Astrocyte (in vitro differentiated cells and primary cell): ENCODE measurements at regions not wholly inside any gene's neighbourhood (a gene's known extent, or its start where the extent isn't known, plus 50 kb on each side); places are given as distances from the start of the nearest gene placed in this dataset.

Source experiments
- DNase-seq: peaks from one replicate; pipeline ENCODE4 v3.0.0-alpha.2; 2010; ENCODE audit warnings: low read depth
- FAIRE-seq: peaks from 2 replicates; lab custom pipeline; 2011; peaks lifted over from hg19 to GRCh38; lab: Jason Lieb, UNC
- H2AFZ ChIP-seq: 2 replicates; pipeline ENCODE4 v1.6.0; 2012; ENCODE audit warnings: low read depth, low read length, inconsistent platforms
- H3K27ac ChIP-seq: 2 replicates; pipeline ENCODE4 v1.5.1; 2011; ENCODE audit warnings: low read depth, low read length, inconsistent platforms
- H3K27me3 ChIP-seq: 2 replicates; pipeline ENCODE4 v1.6.0; 2011; ENCODE audit warnings: low read length, inconsistent platforms; ENCODE audit not compliant: insufficient read depth
- H3K36me3 ChIP-seq: 2 replicates; pipeline ENCODE4 v1.5.1; 2011; ENCODE audit warnings: low read length, inconsistent platforms; ENCODE audit not compliant: insufficient read depth
- H3K4me1 ChIP-seq: 2 replicates; pipeline ENCODE4 v1.5.1; 2011; ENCODE audit warnings: low read length, inconsistent platforms; ENCODE audit not compliant: insufficient read depth
- H3K4me2 ChIP-seq: 2 replicates; pipeline ENCODE4 v1.6.0; 2012; ENCODE audit warnings: low read length, inconsistent platforms
- H3K4me3 ChIP-seq: 2 replicates; pipeline ENCODE4 v1.5.1; 2011; ENCODE audit warnings: low read depth, mild to moderate bottlenecking, low read length, inconsistent platforms; ENCODE audit not compliant: insufficient read depth
- H3K79me2 ChIP-seq: 2 replicates; pipeline ENCODE4 v1.6.0; 2012; ENCODE audit warnings: mild to moderate bottlenecking, low read length, inconsistent platforms; ENCODE audit not compliant: insufficient read depth
- H3K9ac ChIP-seq: 2 replicates; pipeline ENCODE4 v1.6.0; 2012; ENCODE audit warnings: mild to moderate bottlenecking, low read length, inconsistent platforms
- H3K9me3 ChIP-seq: 2 replicates; pipeline ENCODE4 v1.5.1; 2012; ENCODE audit warnings: low read depth, mild to moderate bottlenecking, low read length, inconsistent platforms; ENCODE audit not compliant: insufficient read depth
- H4K20me1 ChIP-seq: 2 replicates; pipeline ENCODE4 v1.6.0; 2012; ENCODE audit warnings: low read length, inconsistent platforms; ENCODE audit not compliant: insufficient read depth
- H3K27ac Mint-ChIP-seq: one replicate; pipeline ENCODE4 v1.8.0; 2021; ENCODE audit warnings: mild to moderate bottlenecking, mixed read lengths; ENCODE audit not compliant: unreplicated experiment
- H3K27me3 Mint-ChIP-seq: one replicate; pipeline ENCODE4 v1.8.0; 2021; ENCODE audit warnings: low read depth, mixed read lengths; ENCODE audit not compliant: unreplicated experiment
- H3K36me3 Mint-ChIP-seq: one replicate; pipeline ENCODE4 v1.8.0; 2021; ENCODE audit warnings: low read depth, mixed read lengths; ENCODE audit not compliant: unreplicated experiment
- H3K4me1 Mint-ChIP-seq: one replicate; pipeline ENCODE4 v1.8.0; 2021; ENCODE audit warnings: low read depth, mixed read lengths; ENCODE audit not compliant: unreplicated experiment
- H3K4me3 Mint-ChIP-seq: one replicate; pipeline ENCODE4 v1.8.0; 2021; ENCODE audit warnings: mild to moderate bottlenecking, moderate library complexity, mixed read lengths; ENCODE audit not compliant: unreplicated experiment
- H3K9me3 Mint-ChIP-seq: one replicate; pipeline ENCODE4 v1.8.0; 2021; ENCODE audit warnings: mild to moderate bottlenecking, mixed read lengths; ENCODE audit not compliant: unreplicated experiment
- EZH2 ChIP-seq: IDR thresholded peaks from 2 replicates; pipeline ENCODE4 v1.6.1; 2012; ENCODE audit warnings: mild to moderate bottlenecking, low read length, inconsistent platforms; ENCODE audit not compliant: insufficient read depth
- TF ChIP-seq, protein P1 (sequence below): IDR thresholded peaks from 2 replicates; pipeline ENCODE4 v1.5.1; 2011; ENCODE audit warnings: low read depth, mild to moderate bottlenecking, inconsistent platforms, low read length, moderate library complexity; ENCODE audit not compliant: insufficient read depth

DNA sequence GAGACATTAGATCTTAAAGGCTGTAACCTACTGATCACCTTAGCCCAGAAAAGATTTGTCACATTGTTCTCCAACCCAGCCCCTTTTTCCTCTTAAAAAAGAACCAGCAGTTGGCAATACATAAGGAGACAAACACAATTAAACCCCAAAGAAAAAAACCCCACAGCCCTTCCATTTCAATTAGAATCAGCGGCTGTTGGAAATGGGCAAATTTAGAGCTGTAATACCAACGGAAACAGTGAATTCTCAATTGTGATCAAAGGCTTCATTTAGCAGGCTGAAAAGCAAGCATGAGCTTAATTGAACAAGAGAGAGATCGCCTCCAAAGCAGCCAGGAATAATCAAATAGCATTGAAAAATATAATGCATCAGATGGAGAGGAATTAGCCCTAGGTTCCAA is 153.6 kb downstream of the FAM114A2 start:
- DNase-seq (no peak), FAIRE-seq (no peak)
- H3K79me2 ChIP-seq: no peaks in the 10 kb centered on the region
- H4K20me1 ChIP-seq: no peaks in the 10 kb centered on the region
- no peak overlapping the region for H3K4me2 ChIP-seq
- H3K9me3 ChIP-seq: no peaks in the 10 kb centered on the region
- Mint-ChIP-seq H3K27me3 (peaks cover 2% of the 10 kb centered on the region), H3K9me3 (no peaks in the 10 kb centered on the region), H3K36me3 (no peaks in the 10 kb centered on the region), H3K4me1 (peaks cover 8% of the 10 kb centered on the region), H3K27ac (no peak overlapping the region), H3K4me3 (no peak overlapping the region)
- H3K9ac ChIP-seq: no peak overlapping the region
- no peaks in the 10 kb centered on the region for H3K4me1 ChIP-seq
- peaks cover 4% of the 10 kb centered on the region for H3K27me3 ChIP-seq
- TF ChIP-seq, protein P1, sequence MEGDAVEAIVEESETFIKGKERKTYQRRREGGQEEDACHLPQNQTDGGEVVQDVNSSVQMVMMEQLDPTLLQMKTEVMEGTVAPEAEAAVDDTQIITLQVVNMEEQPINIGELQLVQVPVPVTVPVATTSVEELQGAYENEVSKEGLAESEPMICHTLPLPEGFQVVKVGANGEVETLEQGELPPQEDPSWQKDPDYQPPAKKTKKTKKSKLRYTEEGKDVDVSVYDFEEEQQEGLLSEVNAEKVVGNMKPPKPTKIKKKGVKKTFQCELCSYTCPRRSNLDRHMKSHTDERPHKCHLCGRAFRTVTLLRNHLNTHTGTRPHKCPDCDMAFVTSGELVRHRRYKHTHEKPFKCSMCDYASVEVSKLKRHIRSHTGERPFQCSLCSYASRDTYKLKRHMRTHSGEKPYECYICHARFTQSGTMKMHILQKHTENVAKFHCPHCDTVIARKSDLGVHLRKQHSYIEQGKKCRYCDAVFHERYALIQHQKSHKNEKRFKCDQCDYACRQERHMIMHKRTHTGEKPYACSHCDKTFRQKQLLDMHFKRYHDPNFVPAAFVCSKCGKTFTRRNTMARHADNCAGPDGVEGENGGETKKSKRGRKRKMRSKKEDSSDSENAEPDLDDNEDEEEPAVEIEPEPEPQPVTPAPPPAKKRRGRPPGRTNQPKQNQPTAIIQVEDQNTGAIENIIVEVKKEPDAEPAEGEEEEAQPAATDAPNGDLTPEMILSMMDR: no peak
- TF ChIP-seq EZH2: no peak
- H3K36me3 ChIP-seq: no peaks in the 10 kb centered on the region
- no peak overlapping the region for H2AFZ ChIP-seq
- H3K4me3 ChIP-seq: no peak overlapping the region
- no peak overlapping the region for H3K27ac ChIP-seq

DNA sequence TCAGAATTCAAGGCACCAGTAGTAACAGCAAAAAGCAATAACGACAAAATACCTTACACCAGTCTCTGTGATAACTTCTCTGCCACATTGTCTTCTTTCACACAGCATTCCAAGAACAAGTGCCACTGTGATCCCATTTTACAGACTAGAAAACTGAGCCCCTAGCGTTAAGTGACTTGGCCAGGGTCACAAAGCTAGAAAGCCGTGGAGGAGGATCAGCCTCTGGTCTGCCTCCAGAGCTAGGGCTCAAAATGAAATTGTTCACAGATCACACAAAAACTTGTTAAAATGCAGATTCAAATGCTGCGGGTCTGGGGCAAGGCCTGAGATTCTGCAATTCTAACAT is 154.1 kb downstream of the FAM114A2 start:
- Histone ChIP-seq H4K20me1 (no peaks in the 10 kb centered on the region), H3K4me1 (no peaks in the 10 kb centered on the region), H3K4me2 (no peak overlapping the region), H3K27me3 (peaks cover 4% of the 10 kb centered on the region), H3K9me3 (no peaks in the 10 kb centered on the region), H3K79me2 (no peaks in the 10 kb centered on the region), H3K27ac (no peak overlapping the region), H2AFZ (no peak overlapping the region), H3K4me3 (no peak overlapping the region), H3K36me3 (no peaks in the 10 kb centered on the region), H3K9ac (no peak overlapping the region)
- peaks cover 2% of the 10 kb centered on the region for H3K27me3 Mint-ChIP-seq
- H3K4me1 Mint-ChIP-seq: peaks cover 8% of the 10 kb centered on the region
- H3K4me3 Mint-ChIP-seq: no peak overlapping the region
- H3K36me3 Mint-ChIP-seq: no peaks in the 10 kb centered on the region
- FAIRE-seq (no peak), DNase-seq (no peak)
- TF ChIP-seq EZH2: no peak
- TF ChIP-seq, protein P1: no peak
- H3K9me3 Mint-ChIP-seq: no peaks in the 10 kb centered on the region
- no peak overlapping the region for H3K27ac Mint-ChIP-seq

DNA sequence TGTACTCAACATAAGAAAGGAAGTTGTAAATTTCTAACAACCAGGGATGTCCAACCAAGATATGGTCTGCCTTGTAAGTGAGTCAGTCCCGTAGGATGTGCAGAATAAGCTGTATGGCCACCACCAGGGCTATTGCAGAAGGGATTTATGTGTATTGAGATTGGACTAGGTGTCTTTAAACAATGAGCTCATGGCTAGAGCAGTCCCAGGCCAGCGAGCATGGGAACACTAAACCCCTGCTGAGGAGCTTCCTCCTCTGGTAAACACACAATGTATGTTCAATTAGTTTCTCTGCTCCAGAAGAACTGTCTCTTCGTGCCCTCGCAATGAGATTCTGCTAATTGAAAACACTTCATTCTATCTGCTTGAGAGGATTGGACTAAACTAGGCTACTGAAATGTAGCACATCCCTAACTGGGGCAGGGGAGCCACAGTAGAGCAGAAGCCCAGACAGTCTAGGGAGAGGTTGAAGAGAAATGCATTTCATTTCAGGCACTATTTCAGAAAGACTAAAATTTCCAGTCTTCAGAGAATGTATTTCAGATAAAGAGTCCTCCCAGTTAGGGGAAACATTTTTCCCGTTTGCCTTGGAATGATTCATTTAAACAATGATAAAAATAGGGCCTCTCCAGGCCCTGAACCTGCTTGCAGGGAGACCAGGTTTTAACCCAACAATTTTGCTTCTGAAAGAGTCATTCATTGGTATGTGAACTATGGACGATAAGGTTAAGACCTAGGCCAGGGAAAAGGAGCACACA is 154.7 kb downstream of the FAM114A2 start:
- no peak overlapping the region for H3K4me3 Mint-ChIP-seq

More for the DNA sequence above, 154.7 kb downstream of the FAM114A2 start:
- Histone ChIP-seq H3K4me2 (no peak overlapping the region), H3K27ac (no peak overlapping the region), H3K36me3 (no peaks in the 10 kb centered on the region), H3K79me2 (no peaks in the 10 kb centered on the region), H3K4me1 (no peaks in the 10 kb centered on the region), H4K20me1 (no peaks in the 10 kb centered on the region), H3K27me3 (peaks cover 4% of the 10 kb centered on the region), H3K9me3 (no peaks in the 10 kb centered on the region), H3K4me3 (no peak overlapping the region), H2AFZ (no peak overlapping the region), H3K9ac (no peak overlapping the region)
- no peaks in the 10 kb centered on the region for H3K36me3 Mint-ChIP-seq
- peaks cover 2% of the 10 kb centered on the region for H3K27me3 Mint-ChIP-seq
- peaks cover 8% of the 10 kb centered on the region for H3K4me1 Mint-ChIP-seq
- H3K27ac Mint-ChIP-seq: no peak overlapping the region
- no peaks in the 10 kb centered on the region for H3K9me3 Mint-ChIP-seq
- DNase-seq (no peak), FAIRE-seq (peak; percentile 45)
- TF ChIP-seq, protein P1: no peak
- TF ChIP-seq EZH2: no peak
